CD4-positive, CD25-positive, alpha-beta regulatory T cell (primary cell): ENCODE measurements at regions not wholly inside any gene's neighbourhood (a gene's known extent, or its start where the extent isn't known, plus 50 kb on each side); places are given as distances from the start of the nearest gene placed in this dataset.

Experiments used
- ATAC-seq, 2 donors: fragments of 150-1000 bp; cut with Tn5 transposase; one replicate each; pipeline ENCODE4 v1.10.0; 2021; ENCODE audit warnings: low read depth in 2 of 2, moderate number of reproducible peaks in 2 of 2, moderate library complexity in 1 of 2
- DNase-seq, 3 donors: peaks; one replicate each; pipeline versions ENCODE4 v3.0.0 to v3.0.0-alpha.2; 2012 to 2022; ENCODE audit warnings: mixed read lengths in 1 of 3
- H3K27ac ChIP-seq: one replicate; pipeline ENCODE4 v1.7.0; 2013; ENCODE audit warnings: mild to moderate bottlenecking, low read length; ENCODE audit not compliant: insufficient read depth, poor library complexity, severe bottlenecking
- H3K27me3 ChIP-seq: one replicate; pipeline ENCODE4 v1.7.0; 2013; ENCODE audit warnings: low read length; ENCODE audit not compliant: control insufficient read depth, insufficient read depth
- H3K36me3 ChIP-seq: one replicate; pipeline ENCODE4 v1.7.0; 2013; ENCODE audit warnings: mild to moderate bottlenecking, low read length, moderate library complexity; ENCODE audit not compliant: control insufficient read depth, insufficient read depth
- H3K4me1 ChIP-seq: 2 replicates; pipeline ENCODE4 v1.7.0; 2013; ENCODE audit warnings: mild to moderate bottlenecking, low read length; ENCODE audit not compliant: insufficient read depth, control insufficient read depth, poor library complexity, severe bottlenecking
- H3K4me3 ChIP-seq: one replicate; pipeline ENCODE4 v1.7.0; 2013; ENCODE audit warnings: low read depth, mild to moderate bottlenecking, low read length, moderate library complexity
- H3K9me3 ChIP-seq, 2 experiments: 1 replicate in 1 of 2; 2 replicates in 1 of 2; pipeline ENCODE4 v1.7.0; 2013; ENCODE audit warnings: low read length in 2 of 2, mild to moderate bottlenecking in 1 of 2, moderate library complexity in 1 of 2; ENCODE audit not compliant: control insufficient read depth in 2 of 2
- H3K27ac Mint-ChIP-seq, 3 donors: one replicate each; pipeline ENCODE4 v1.8.0; 2020 to 2022; ENCODE audit warnings: mild to moderate bottlenecking in 3 of 3, mixed read lengths in 3 of 3, moderate library complexity in 2 of 3
- H3K27me3 Mint-ChIP-seq: one replicate; pipeline ENCODE4 v1.8.0; 2022; ENCODE audit warnings: mild to moderate bottlenecking, mixed read lengths
- H3K36me3 Mint-ChIP-seq: one replicate; pipeline ENCODE4 v1.8.0; 2020; ENCODE audit warnings: mixed read lengths
- H3K4me1 Mint-ChIP-seq, 4 donors: one replicate each; pipeline ENCODE4 v1.8.0; 2020 to 2022; ENCODE audit warnings: mixed read lengths in 4 of 4, mild to moderate bottlenecking in 1 of 4
- H3K4me3 Mint-ChIP-seq, 4 donors: one replicate each; pipeline ENCODE4 v1.8.0; 2020 to 2022; ENCODE audit warnings: mild to moderate bottlenecking in 4 of 4, mixed read lengths in 4 of 4, moderate library complexity in 3 of 4
- H3K9me3 Mint-ChIP-seq, 7 donors: one replicate each; pipeline ENCODE4 v1.8.0; 2020 to 2022; ENCODE audit warnings: mixed read lengths in 7 of 7, mild to moderate bottlenecking in 3 of 7, moderate library complexity in 2 of 7

DNA sequence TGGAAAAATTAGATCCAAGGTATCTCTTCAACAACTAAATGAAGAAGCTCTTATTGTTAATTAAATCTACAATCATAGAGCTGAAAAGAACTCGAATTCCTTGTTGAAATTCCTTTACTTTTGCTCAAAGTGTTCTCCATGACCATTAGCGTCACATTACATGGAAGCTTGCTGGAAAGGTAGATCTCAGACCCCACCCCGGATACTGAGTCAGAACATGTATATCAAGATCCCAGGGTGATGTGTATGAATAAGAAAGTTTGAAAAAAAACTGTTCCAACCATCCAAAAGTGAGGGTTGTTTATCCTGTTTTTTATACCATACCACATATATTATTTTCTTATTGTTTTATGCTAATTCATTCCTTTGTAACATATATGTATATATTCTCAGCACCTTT, 237.1 kb upstream of the PUM3 start:
- no peak overlapping the region for H3K4me3 ChIP-seq
- Mint-ChIP-seq H3K36me3 (no peaks in the 10 kb centered on the region), H3K4me3 (no peak overlapping the region), H3K27ac (no peak overlapping the region), H3K9me3 (no peaks in the 10 kb centered on the region), H3K4me1 (no peaks in the 10 kb centered on the region), H3K27me3 (no peaks in the 10 kb centered on the region)
- no peaks in the 10 kb centered on the region for H3K27me3 ChIP-seq
- H3K27ac ChIP-seq: no peak overlapping the region
- no peak for DNase-seq
- H3K36me3 ChIP-seq: no peaks in the 10 kb centered on the region
- H3K4me1 ChIP-seq: no peaks in the 10 kb centered on the region
- ATAC-seq: no peak
- no peaks in the 10 kb centered on the region for H3K9me3 ChIP-seq

DNA sequence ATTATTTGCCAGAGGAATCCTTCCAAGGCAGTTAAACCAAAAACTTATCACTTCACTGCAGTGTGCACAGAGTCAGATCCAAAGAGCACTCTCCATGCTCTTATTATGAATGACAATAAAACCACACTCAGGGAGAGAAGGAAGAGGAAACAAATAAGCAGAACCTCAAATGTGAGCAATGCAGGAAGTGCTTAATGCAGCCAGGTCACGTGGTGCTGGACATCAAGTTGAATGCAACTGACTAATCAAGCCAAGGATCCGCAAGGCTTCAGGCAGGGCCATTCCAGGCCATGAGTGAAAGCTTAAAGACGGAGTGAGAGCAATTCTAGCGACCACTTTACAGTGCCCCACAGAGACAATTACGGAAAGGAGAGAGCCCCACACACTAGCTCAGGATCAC, 230.4 kb upstream of the PUM3 start:
- no peak for DNase-seq
- Mint-ChIP-seq H3K4me1 (no peaks in the 10 kb centered on the region), H3K36me3 (no peaks in the 10 kb centered on the region), H3K27ac (no peak overlapping the region), H3K9me3 (peaks cover 0 to 3% (median 0%) of the 10 kb centered on the region in 7 donors), H3K4me3 (no peak overlapping the region), H3K27me3 (no peaks in the 10 kb centered on the region)
- no peak overlapping the region for H3K4me3 ChIP-seq
- no peak overlapping the region for H3K27ac ChIP-seq
- no peaks in the 10 kb centered on the region for H3K4me1 ChIP-seq
- ATAC-seq: no peak
- no peaks in the 10 kb centered on the region for H3K9me3 ChIP-seq
- no peaks in the 10 kb centered on the region for H3K36me3 ChIP-seq
- H3K27me3 ChIP-seq: no peaks in the 10 kb centered on the region

DNA sequence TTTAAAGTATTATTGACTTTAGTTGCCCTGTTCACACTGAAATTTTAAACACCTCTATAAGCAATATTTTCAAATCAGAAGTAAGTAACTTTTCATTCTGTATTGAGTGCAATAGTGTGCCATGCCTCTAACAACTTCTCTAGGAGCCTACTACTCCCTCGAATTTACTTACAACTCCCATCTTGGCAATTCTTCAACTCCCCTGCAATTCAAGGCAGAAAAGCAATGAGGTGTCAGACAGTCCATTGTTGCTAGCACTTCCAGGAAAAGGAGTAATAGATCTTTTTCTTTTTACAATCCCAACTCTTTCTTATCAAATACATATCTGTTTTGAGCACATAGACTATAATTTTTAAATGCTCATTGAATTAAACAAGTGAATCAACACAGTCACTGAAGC, 222.7 kb upstream of the PUM3 start:
- Mint-ChIP-seq H3K9me3 (peaks cover 0 to 3% (median 0%) of the 10 kb centered on the region in 7 donors), H3K27me3 (peaks cover 13% of the 10 kb centered on the region), H3K36me3 (no peaks in the 10 kb centered on the region), H3K4me3 (no peak overlapping the region), H3K27ac (no peak overlapping the region), H3K4me1 (no peaks in the 10 kb centered on the region)
- Histone ChIP-seq H3K27me3 (no peaks in the 10 kb centered on the region), H3K9me3 (no peaks in the 10 kb centered on the region), H3K4me1 (no peaks in the 10 kb centered on the region), H3K36me3 (no peaks in the 10 kb centered on the region), H3K27ac (no peak overlapping the region), H3K4me3 (no peak overlapping the region)
- no peak for ATAC-seq
- DNase-seq: no peak

- no peak overlapping the region for H3K4me3 Mint-ChIP-seq
- no peaks in the 10 kb centered on the region for H3K27me3 ChIP-seq
Measured at GRCh38 chr9:3059781-3060468, 216.0 kb upstream of the PUM3 start.

DNA sequence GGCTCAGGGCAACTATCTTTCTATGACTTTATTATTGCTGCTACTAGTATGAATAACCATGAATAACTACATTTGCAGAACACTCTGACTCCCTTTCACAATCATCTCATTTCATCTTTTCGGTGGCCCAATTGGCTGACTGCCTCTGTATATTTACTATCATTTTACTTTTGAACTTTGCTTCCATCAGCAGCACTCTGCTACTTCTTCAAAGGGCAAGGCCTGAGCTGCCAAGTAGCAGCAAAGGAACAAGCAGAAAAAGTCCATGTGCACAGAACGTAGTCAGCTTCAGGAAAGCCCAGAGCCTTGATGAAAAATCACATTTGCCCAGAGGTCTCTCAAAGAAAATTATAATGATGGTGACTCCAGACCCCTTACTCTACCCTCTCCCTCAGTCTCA, 214.5 kb upstream of the PUM3 start:
- peaks cover 14% of the 10 kb centered on the region for H3K27me3 Mint-ChIP-seq
- no peaks in the 10 kb centered on the region for H3K4me1 Mint-ChIP-seq
- H3K4me1 ChIP-seq: no peaks in the 10 kb centered on the region
- no peak overlapping the region for H3K27ac Mint-ChIP-seq
- DNase-seq (no peak), ATAC-seq (no peak)
- no peaks in the 10 kb centered on the region for H3K36me3 Mint-ChIP-seq
- H3K27me3 ChIP-seq: no peaks in the 10 kb centered on the region
- H3K4me3 ChIP-seq: no peak overlapping the region
- no peaks in the 10 kb centered on the region for H3K9me3 ChIP-seq
- no peaks in the 10 kb centered on the region for H3K36me3 ChIP-seq
- no peak overlapping the region for H3K4me3 Mint-ChIP-seq
- no peak overlapping the region for H3K27ac ChIP-seq
- peaks cover 0 to 2% (median 0%) of the 10 kb centered on the region in 7 donors for H3K9me3 Mint-ChIP-seq

More at GRCh38 chr9:3059781-3060468, 216.0 kb upstream of the PUM3 start:
- H3K27ac ChIP-seq: no peak overlapping the region
- H3K4me1 ChIP-seq: no peaks in the 10 kb centered on the region
- Mint-ChIP-seq H3K9me3 (peaks cover 0 to 2% (median 0%) of the 10 kb centered on the region in 7 donors), H3K27ac (no peak overlapping the region), H3K27me3 (peaks cover 17% of the 10 kb centered on the region), H3K4me1 (no peaks in the 10 kb centered on the region), H3K36me3 (no peaks in the 10 kb centered on the region)
- no peaks in the 10 kb centered on the region for H3K9me3 ChIP-seq
- DNase-seq (no peak), ATAC-seq (no peak)
- H3K4me3 ChIP-seq: no peak overlapping the region
- H3K36me3 ChIP-seq: no peaks in the 10 kb centered on the region

DNA sequence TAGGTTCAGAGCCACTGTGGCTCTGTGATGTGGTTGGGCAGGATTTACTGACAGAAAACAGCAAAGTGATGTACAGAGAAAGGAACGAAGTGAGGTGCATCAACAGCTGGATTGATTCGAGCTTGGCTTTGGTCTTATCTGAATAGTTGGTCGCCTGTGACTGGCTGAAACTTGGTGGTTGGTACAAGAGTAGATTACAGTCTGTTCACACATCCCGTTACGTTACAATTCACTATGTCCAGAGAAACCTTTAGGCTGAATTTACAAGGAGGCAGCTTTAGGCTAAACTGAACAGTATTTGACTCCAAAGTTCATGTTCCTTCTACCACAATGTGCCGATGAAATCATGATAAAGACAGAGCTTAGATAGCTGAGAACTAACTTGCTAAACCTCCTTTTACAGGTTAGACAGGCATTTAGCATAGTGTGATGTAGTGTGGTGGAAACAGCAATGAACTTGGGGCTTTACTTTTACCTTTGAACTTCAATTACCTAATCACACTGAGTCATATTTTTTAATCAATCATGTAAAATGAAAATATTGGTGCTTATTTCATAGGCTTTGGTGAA, 210.2 kb upstream of the PUM3 start:
- H3K9me3 ChIP-seq: no peaks in the 10 kb centered on the region
- H3K27ac ChIP-seq: no peak overlapping the region
- no peaks in the 10 kb centered on the region for H3K4me1 Mint-ChIP-seq
- ATAC-seq (no peak), DNase-seq (no peak)
- no peaks in the 10 kb centered on the region for H3K27me3 Mint-ChIP-seq
- H3K4me1 ChIP-seq: no peaks in the 10 kb centered on the region
- no peak overlapping the region for H3K4me3 ChIP-seq
- no peak overlapping the region for H3K4me3 Mint-ChIP-seq
- H3K36me3 Mint-ChIP-seq: no peaks in the 10 kb centered on the region
- peaks cover 0 to 5% (median 0%) of the 10 kb centered on the region in 7 donors for H3K9me3 Mint-ChIP-seq
- no peaks in the 10 kb centered on the region for H3K27me3 ChIP-seq
- H3K27ac Mint-ChIP-seq: no peak overlapping the region
- no peaks in the 10 kb centered on the region for H3K36me3 ChIP-seq

DNA sequence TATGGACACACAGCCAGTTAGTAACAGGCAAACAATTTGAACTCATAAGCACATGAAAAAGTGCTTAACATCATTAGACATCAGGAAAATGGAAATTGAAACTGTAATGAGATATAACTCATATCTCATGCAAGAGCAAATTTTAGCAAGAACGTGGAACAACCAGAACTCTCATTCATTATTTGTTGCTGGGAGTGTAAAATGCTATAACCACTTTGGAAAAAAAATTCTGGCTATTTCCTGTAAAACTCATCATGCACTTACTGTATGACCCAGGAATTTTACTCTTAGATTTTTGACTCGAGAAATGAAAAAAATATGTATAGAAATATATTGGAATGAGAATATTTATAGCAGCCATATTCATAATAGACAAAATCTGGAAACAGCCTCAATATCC, 205.7 kb upstream of the PUM3 start:
- Histone ChIP-seq H3K4me1 (no peaks in the 10 kb centered on the region), H3K27me3 (no peaks in the 10 kb centered on the region), H3K27ac (no peak overlapping the region), H3K36me3 (no peaks in the 10 kb centered on the region), H3K4me3 (no peak overlapping the region), H3K9me3 (no peaks in the 10 kb centered on the region)
- peaks cover 0 to 5% (median 0%) of the 10 kb centered on the region in 7 donors for H3K9me3 Mint-ChIP-seq
- DNase-seq (no peak), ATAC-seq (no peak)
- no peaks in the 10 kb centered on the region for H3K36me3 Mint-ChIP-seq
- H3K4me1 Mint-ChIP-seq: no peaks in the 10 kb centered on the region
- no peaks in the 10 kb centered on the region for H3K27me3 Mint-ChIP-seq
- H3K27ac Mint-ChIP-seq: no peak overlapping the region
- H3K4me3 Mint-ChIP-seq: no peak overlapping the region

GRCh38 chr9:3047912-3048311, 204.0 kb upstream of the PUM3 start:
- Histone ChIP-seq H3K4me1 (no peaks in the 10 kb centered on the region), H3K27me3 (no peaks in the 10 kb centered on the region), H3K27ac (no peak overlapping the region), H3K9me3 (no peaks in the 10 kb centered on the region), H3K4me3 (no peak overlapping the region), H3K36me3 (no peaks in the 10 kb centered on the region)
- H3K27ac Mint-ChIP-seq: no peak overlapping the region
- no peak for ATAC-seq
- no peaks in the 10 kb centered on the region for H3K36me3 Mint-ChIP-seq
- peaks cover 0 to 5% (median 0%) of the 10 kb centered on the region in 7 donors for H3K9me3 Mint-ChIP-seq
- no peaks in the 10 kb centered on the region for H3K4me1 Mint-ChIP-seq
- DNase-seq: no peak
- no peak overlapping the region for H3K4me3 Mint-ChIP-seq
- H3K27me3 Mint-ChIP-seq: no peaks in the 10 kb centered on the region
